A673 (cell line): ENCODE measurements at regions not wholly inside any gene's neighbourhood (a gene's known extent, or its start where the extent isn't known, plus 50 kb on each side); places are given as distances from the start of the nearest gene placed in this dataset.

Source experiments
- EZH2 ChIP-seq: fragments of 200-600 bp; sonication (generic); IDR thresholded peaks from 2 replicates; pipeline ENCODE4 v1.6.1; 2017; ENCODE audit warnings: borderline replicate concordance, low read depth, mild to moderate bottlenecking, mixed read lengths, antibody characterized with exemption, low read length; ENCODE audit not compliant: poor library complexity, severe bottlenecking
- TF ChIP-seq, protein P1 (sequence below): fragments of 300-800, 200-600 bp; sonication (generic); conservative IDR thresholded peaks from 2 replicates; pipeline ENCODE4 v1.5.1; 2017; ENCODE audit warnings: low read depth, mild to moderate bottlenecking, antibody characterized with exemption, low read length, moderate library complexity, mixed read lengths

- TF ChIP-seq, protein P1, sequence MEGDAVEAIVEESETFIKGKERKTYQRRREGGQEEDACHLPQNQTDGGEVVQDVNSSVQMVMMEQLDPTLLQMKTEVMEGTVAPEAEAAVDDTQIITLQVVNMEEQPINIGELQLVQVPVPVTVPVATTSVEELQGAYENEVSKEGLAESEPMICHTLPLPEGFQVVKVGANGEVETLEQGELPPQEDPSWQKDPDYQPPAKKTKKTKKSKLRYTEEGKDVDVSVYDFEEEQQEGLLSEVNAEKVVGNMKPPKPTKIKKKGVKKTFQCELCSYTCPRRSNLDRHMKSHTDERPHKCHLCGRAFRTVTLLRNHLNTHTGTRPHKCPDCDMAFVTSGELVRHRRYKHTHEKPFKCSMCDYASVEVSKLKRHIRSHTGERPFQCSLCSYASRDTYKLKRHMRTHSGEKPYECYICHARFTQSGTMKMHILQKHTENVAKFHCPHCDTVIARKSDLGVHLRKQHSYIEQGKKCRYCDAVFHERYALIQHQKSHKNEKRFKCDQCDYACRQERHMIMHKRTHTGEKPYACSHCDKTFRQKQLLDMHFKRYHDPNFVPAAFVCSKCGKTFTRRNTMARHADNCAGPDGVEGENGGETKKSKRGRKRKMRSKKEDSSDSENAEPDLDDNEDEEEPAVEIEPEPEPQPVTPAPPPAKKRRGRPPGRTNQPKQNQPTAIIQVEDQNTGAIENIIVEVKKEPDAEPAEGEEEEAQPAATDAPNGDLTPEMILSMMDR, result no peak
- TF ChIP-seq EZH2, result no peak
Observed at GRCh38 chr2:204335451-204336058, 209.7 kb upstream of the PARD3B start.
